Sigmoid colon (tissue), 3 donors: ENCODE measurements at regions not wholly inside any gene's neighbourhood (a gene's known extent, or its start where the extent isn't known, plus 50 kb on each side); places are given as distances from the start of the nearest gene placed in this dataset.

Source experiments
- POLR2A ChIP-seq, 2 donors: fragments of 450-650 bp; IDR thresholded peaks; one replicate each; pipeline ENCODE4 v1.6.1; 2016; ENCODE audit warnings: antibody characterized with exemption in 2 of 2, mild to moderate bottlenecking in 2 of 2, moderate library complexity in 2 of 2
- TF ChIP-seq, protein P1 (sequence below), 4 experiments: fragments of 450-650 bp in 3 of 4; fragments of 200-600 bp in 1 of 4; IDR thresholded peaks; one replicate each; pipeline ENCODE4 v1.5.1; 2016 to 2019; ENCODE audit warnings: antibody characterized with exemption in 4 of 4, mild to moderate bottlenecking in 3 of 4, moderate library complexity in 2 of 4

DNA sequence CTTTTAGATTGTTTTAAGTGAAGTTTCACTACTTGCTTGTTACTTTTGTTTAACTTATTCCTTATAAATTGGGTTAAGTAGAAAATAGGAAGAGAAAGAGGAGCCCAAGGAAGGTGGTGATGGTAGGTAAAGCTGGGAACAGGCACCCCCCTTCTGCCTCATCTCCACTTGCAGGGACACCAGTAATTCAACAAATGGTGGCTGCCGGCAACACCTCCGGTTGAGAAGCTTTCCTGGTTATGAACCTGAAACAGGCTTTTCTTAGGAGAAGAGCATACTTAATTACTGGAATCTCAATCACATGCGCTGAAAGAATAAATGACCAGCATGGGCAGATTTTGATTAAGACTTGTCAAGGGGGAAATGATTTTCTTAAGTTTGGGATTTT is 158.9 kb upstream of the ZNF217 start:
- TF ChIP-seq, protein P1, sequence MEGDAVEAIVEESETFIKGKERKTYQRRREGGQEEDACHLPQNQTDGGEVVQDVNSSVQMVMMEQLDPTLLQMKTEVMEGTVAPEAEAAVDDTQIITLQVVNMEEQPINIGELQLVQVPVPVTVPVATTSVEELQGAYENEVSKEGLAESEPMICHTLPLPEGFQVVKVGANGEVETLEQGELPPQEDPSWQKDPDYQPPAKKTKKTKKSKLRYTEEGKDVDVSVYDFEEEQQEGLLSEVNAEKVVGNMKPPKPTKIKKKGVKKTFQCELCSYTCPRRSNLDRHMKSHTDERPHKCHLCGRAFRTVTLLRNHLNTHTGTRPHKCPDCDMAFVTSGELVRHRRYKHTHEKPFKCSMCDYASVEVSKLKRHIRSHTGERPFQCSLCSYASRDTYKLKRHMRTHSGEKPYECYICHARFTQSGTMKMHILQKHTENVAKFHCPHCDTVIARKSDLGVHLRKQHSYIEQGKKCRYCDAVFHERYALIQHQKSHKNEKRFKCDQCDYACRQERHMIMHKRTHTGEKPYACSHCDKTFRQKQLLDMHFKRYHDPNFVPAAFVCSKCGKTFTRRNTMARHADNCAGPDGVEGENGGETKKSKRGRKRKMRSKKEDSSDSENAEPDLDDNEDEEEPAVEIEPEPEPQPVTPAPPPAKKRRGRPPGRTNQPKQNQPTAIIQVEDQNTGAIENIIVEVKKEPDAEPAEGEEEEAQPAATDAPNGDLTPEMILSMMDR (IDR thresholded peaks at IDR 0.05): no peak
- TF ChIP-seq POLR2A (IDR thresholded peaks at IDR 0.05): no peak
